Retinal pigment epithelial cell (primary cell): ENCODE measurements at regions not wholly inside any gene's neighbourhood (a gene's known extent, or its start where the extent isn't known, plus 50 kb on each side); places are given as distances from the start of the nearest gene placed in this dataset.

ENCODE experiments used
- DNase-seq: peaks from one replicate; pipeline ENCODE4 v3.0.0-alpha.2; 2010; ENCODE audit warnings: low read depth
- H3K4me3 ChIP-seq: 2 replicates; pipeline ENCODE4 v1.5.1; 2011; ENCODE audit warnings: mild to moderate bottlenecking, low read length, control low read depth, moderate library complexity
- CTCF ChIP-seq: conservative IDR thresholded peaks from 2 replicates; pipeline ENCODE4 v1.5.1; 2011; ENCODE audit warnings: low read depth, low read length, control low read depth, inconsistent platforms

- DNase-seq: no peak
- TF ChIP-seq CTCF: no peak
- H3K4me3 ChIP-seq: no peak overlapping the region
Measured at GRCh38 chr6:114989279-114989964, 646.6 kb upstream of the HS3ST5 start.

GRCh38 chr6:114987281-114987680 lies 644.5 kb upstream of the HS3ST5 start:
- H3K4me3 ChIP-seq: no peak overlapping the region
- TF ChIP-seq CTCF: no peak
- DNase-seq: no peak

- H3K4me3 ChIP-seq: no peak overlapping the region
- TF ChIP-seq CTCF: no peak
- DNase-seq: no peak
Measured at GRCh38 chr6:114955363-114955762, 612.5 kb upstream of the HS3ST5 start.

GRCh38 chr6:114952229-114952628 lies 609.4 kb upstream of the HS3ST5 start:
- no peak for DNase-seq
- H3K4me3 ChIP-seq: no peak overlapping the region
- TF ChIP-seq CTCF: no peak

GRCh38 chr6:114945392-114945791 lies 602.6 kb upstream of the HS3ST5 start:
- no peak for DNase-seq
- no peak for TF ChIP-seq CTCF
- no peak overlapping the region for H3K4me3 ChIP-seq

- H3K4me3 ChIP-seq: no peak overlapping the region
- DNase-seq: no peak
- no peak for TF ChIP-seq CTCF
Measured at GRCh38 chr6:114941078-114941477, 598.3 kb upstream of the HS3ST5 start.

GRCh38 chr6:114940181-114940580 lies 597.4 kb upstream of the HS3ST5 start:
- TF ChIP-seq CTCF: no peak
- DNase-seq: no peak
- H3K4me3 ChIP-seq: no peak overlapping the region
